Kidney (tissue), 13 donors: ENCODE measurements at regions not wholly inside any gene's neighbourhood (a gene's known extent, or its start where the extent isn't known, plus 50 kb on each side); places are given as distances from the start of the nearest gene placed in this dataset.
A peak's percentile ranks its signal among the peaks of the same experiment; 100 is the strongest.
"Not testable (repeated sequence)": the region's sequence is repeated elsewhere in the genome, so short reads cannot be mapped to it uniquely, and the experiment has no call there.

Experiments used
- DNase-seq, 5 donors: peaks; one replicate each; pipeline ENCODE4 v3.0.0-alpha.2; 2013 to 2020
- FAIRE-seq: peaks from 2 replicates; lab custom pipeline; 2012; peaks lifted over from hg19 to GRCh38; lab: Jason Lieb, UNC
- H3K27ac ChIP-seq, 2 donors: one replicate each; pipeline ENCODE4 v1.7.0; 2013; ENCODE audit warnings: low read depth in 2 of 2, low read length in 2 of 2, inconsistent platforms in 1 of 2
- H3K27me3 ChIP-seq: one replicate; pipeline ENCODE4 v1.7.1; 2013; ENCODE audit warnings: low read length, inconsistent platforms; ENCODE audit not compliant: control insufficient read depth, insufficient read depth
- H3K36me3 ChIP-seq, 3 donors: one replicate each; pipeline versions ENCODE4 v1.7.0 to v1.7.1; 2013; ENCODE audit warnings: low read length in 3 of 3, control low read depth in 1 of 3, inconsistent platforms in 1 of 3; ENCODE audit not compliant: insufficient read depth in 3 of 3, control insufficient read depth in 2 of 3
- H3K4me1 ChIP-seq, 3 donors: one replicate each; pipeline versions ENCODE4 v1.7.0 to v1.7.1; 2013; ENCODE audit warnings: low read length in 3 of 3, inconsistent platforms in 1 of 3, low read depth in 1 of 3; ENCODE audit not compliant: control insufficient read depth in 2 of 3, insufficient read depth in 2 of 3
- H3K4me3 ChIP-seq, 3 donors: one replicate each; pipeline versions ENCODE4 v1.7.0 to v1.8.1; 2013; ENCODE audit warnings: low read length in 3 of 3, control low read depth in 1 of 3, inconsistent platforms in 1 of 3
- H3K9ac ChIP-seq, 3 donors: one replicate each; pipeline versions ENCODE4 v1.7.0 to v1.7.1; 2013; ENCODE audit warnings: low read length in 3 of 3, control low read depth in 1 of 3, inconsistent platforms in 1 of 3
- H3K9me3 ChIP-seq, 3 donors: one replicate each; pipeline versions ENCODE4 v1.7.0 to v1.7.1; 2013; ENCODE audit warnings: low read length in 3 of 3, control low read depth in 1 of 3, inconsistent platforms in 1 of 3; ENCODE audit not compliant: control insufficient read depth in 2 of 3, insufficient read depth in 1 of 3
- intact Hi-C: fragments of 100-400 bp; cut with DNase I; formaldehyde crosslinking; loops from one replicate; pipeline ENCODE4 v1.11.1; 2022
- TF ChIP-seq, protein P1 (sequence below): IDR thresholded peaks from 3 replicates; pipeline ENCODE4 v1.5.1; 2012; ENCODE audit warnings: mild to moderate bottlenecking, moderate library complexity, borderline replicate concordance; ENCODE audit not compliant: insufficient read depth; ENCODE audit errors: extremely low read depth
- donor health status: control.
- donor health status: control.
- donor health status: control.
- donor health status: control.
- donor health status: control.
- donor health status: DM: yes; HTN: yes; CAD: no.
- donor health status: Normal renal cell carcinoma (clear cell type).

DNA sequence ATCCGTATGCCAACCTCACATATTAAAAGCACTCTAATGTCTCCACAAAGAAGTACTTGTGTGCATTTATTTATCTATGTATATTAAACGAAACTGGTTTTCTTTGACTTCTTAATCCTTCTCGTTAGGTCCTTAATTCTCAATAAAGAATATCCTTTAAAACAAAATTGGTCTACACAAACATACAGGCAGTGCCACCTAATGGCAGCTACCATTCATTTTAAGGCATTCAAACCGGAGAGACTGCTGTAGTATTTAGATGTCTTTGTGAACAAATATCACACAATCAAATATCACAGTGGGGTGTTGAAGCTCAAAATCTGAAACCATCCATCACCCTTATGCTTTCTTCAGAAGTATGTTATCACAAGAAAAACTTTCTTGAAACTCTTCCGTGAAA lies 96.6 kb upstream of the IRAK1BP1 start:
- Histone ChIP-seq H3K27me3 (no peaks in the 10 kb centered on the region), H3K27ac (no peak overlapping the region), H3K4me3 (no peak overlapping the region), H3K9me3 (no peaks in the 10 kb centered on the region), H3K36me3 (no peaks in the 10 kb centered on the region), H3K4me1 (no peaks in the 10 kb centered on the region), H3K9ac (no peak overlapping the region)
- no peak for DNase-seq
- FAIRE-seq, result no peak
- intact Hi-C loops, result no loop called here
- TF ChIP-seq, protein P1, sequence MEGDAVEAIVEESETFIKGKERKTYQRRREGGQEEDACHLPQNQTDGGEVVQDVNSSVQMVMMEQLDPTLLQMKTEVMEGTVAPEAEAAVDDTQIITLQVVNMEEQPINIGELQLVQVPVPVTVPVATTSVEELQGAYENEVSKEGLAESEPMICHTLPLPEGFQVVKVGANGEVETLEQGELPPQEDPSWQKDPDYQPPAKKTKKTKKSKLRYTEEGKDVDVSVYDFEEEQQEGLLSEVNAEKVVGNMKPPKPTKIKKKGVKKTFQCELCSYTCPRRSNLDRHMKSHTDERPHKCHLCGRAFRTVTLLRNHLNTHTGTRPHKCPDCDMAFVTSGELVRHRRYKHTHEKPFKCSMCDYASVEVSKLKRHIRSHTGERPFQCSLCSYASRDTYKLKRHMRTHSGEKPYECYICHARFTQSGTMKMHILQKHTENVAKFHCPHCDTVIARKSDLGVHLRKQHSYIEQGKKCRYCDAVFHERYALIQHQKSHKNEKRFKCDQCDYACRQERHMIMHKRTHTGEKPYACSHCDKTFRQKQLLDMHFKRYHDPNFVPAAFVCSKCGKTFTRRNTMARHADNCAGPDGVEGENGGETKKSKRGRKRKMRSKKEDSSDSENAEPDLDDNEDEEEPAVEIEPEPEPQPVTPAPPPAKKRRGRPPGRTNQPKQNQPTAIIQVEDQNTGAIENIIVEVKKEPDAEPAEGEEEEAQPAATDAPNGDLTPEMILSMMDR, result no peak

DNA sequence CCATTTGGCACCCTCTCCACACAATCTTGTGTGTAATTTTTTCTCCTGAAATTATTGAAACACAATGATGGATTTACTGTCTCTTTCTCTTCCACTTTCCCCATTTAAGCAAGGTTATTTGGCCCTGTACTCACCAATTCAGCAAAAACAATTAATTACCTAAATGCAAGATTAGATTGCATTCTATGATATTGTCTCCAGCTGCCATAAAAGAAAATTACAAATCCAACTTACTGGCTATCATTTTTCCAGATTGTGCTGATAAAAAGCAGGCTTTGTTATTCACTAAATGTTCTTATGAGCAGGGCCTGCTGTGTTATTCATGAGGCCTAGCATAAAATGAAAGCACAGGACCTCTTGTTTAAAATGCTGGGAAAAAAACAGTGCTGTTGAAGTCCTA lies 95.8 kb upstream of the IRAK1BP1 start:
- H3K4me1 ChIP-seq, result no peaks in the 10 kb centered on the region
- H3K27ac ChIP-seq, result no peak overlapping the region
- intact Hi-C loops, result no loop called here
- H3K36me3 ChIP-seq, result no peaks in the 10 kb centered on the region
- no peak overlapping the region for H3K9ac ChIP-seq
- H3K9me3 ChIP-seq, result no peaks in the 10 kb centered on the region
- FAIRE-seq (no peak), DNase-seq (no peak)
- TF ChIP-seq, protein P1, result no peak
- no peak overlapping the region for H3K4me3 ChIP-seq
- H3K27me3 ChIP-seq, result no peaks in the 10 kb centered on the region

DNA sequence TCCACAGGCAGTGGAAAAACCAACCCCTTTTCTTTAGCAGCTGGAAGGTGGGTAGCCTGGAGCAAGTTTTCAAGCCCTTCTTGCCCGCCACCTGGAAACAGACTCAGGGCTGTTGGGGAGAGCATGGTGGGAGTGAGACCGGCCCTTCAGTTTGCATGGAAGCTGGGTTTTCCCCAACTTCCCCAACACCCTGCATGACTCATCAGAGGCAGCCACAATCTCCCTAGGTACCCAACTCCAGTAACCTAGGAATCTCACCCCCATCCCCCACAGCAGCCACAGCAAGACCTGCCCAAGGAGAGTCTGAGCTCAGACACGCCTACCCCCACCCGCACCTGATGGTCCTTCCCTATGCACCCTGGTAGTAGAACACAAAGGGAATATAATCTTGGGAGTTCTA lies 86.3 kb upstream of the IRAK1BP1 start:
- intact Hi-C loops, result no loop called here
- H3K9me3 ChIP-seq, result no peaks in the 10 kb centered on the region
- TF ChIP-seq, protein P1, result no peak
- no peak overlapping the region for H3K4me3 ChIP-seq
- H3K27ac ChIP-seq, result no peak overlapping the region
- no peak overlapping the region for H3K9ac ChIP-seq
- no peaks in the 10 kb centered on the region for H3K4me1 ChIP-seq
- H3K36me3 ChIP-seq, result no peaks in the 10 kb centered on the region
- peak in 1 of 5 donors; percentile 30 for DNase-seq
- no peaks in the 10 kb centered on the region for H3K27me3 ChIP-seq
- no peak for FAIRE-seq

DNA sequence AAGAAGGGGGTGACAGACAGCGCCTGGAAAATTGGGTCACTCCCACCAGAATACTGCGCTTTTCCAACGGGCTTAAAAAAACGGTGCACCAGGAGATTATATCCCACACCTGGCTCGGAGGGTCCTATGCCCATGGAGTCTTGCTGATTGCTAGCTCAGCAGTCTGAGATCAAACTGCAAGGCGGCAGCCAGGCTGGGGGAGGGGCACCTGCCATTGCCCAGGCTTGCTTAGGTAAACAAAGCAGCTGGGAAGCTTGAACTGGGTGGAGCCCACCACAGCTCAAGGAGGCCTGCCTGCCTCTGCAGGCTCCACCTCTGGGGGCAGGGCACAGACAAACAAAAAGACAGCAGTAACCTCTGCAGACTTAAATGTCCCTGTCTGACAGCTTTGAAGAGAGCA lies 84.0 kb upstream of the IRAK1BP1 start:
- H3K9ac ChIP-seq, FAIRE-seq, intact Hi-C loops, H3K36me3 ChIP-seq, H3K27me3 ChIP-seq, H3K9me3 ChIP-seq, H3K27ac ChIP-seq, H3K4me3 ChIP-seq, H3K4me1 ChIP-seq, DNase-seq: not testable (repeated sequence)
